ENCODE measurements at regions not wholly inside any gene's neighbourhood (a gene's known extent, or its start where the extent isn't known, plus 50 kb on each side); places are given as distances from the start of the nearest gene placed in this dataset.

GRCh38 chr16:5466551-5466950 lies 369.0 kb upstream of the EEF2KMT start:
- no peak for TF ChIP-seq POLR2AphosphoS5 (IDR thresholded peaks at IDR 0.05; ENCODE audit: low read depth, low read length)
- TF ChIP-seq POLR2A (IDR thresholded peaks at IDR 0.05; ENCODE audit: low read depth, low read length): no peak
- no peak for TF ChIP-seq TAF1 (IDR thresholded peaks at IDR 0.05; ENCODE audit: borderline replicate concordance, low read depth, low read length)

All from GM12892 (cell line).